Osteoblast (primary cell): ENCODE measurements at regions not wholly inside any gene's neighbourhood (a gene's known extent, or its start where the extent isn't known, plus 50 kb on each side); places are given as distances from the start of the nearest gene placed in this dataset.

Experiments used
- DNase-seq: peaks from one replicate; pipeline ENCODE4 v3.0.0; 2011; ENCODE audit warnings: low spot score, mixed read lengths; ENCODE audit not compliant: insufficient read length; ENCODE audit errors: missing footprints
- H2AFZ ChIP-seq: 2 replicates; pipeline ENCODE4 v1.6.0; 2011; ENCODE audit warnings: mild to moderate bottlenecking, low read length
- H3K27ac ChIP-seq: 2 replicates; pipeline ENCODE4 v1.5.1; 2011; ENCODE audit warnings: mild to moderate bottlenecking, low read depth, low read length, moderate library complexity
- H3K27me3 ChIP-seq: 2 replicates; pipeline ENCODE4 v1.6.0; 2012; ENCODE audit warnings: mild to moderate bottlenecking, control low read depth, inconsistent platforms, low read length, moderate library complexity; ENCODE audit not compliant: insufficient read depth
- H3K36me3 ChIP-seq: 2 replicates; pipeline ENCODE4 v1.5.1; 2011; ENCODE audit warnings: mild to moderate bottlenecking, low read length, control low read depth, moderate library complexity; ENCODE audit not compliant: insufficient read depth
- H3K4me1 ChIP-seq: 2 replicates; pipeline ENCODE4 v1.5.1; 2011; ENCODE audit warnings: mild to moderate bottlenecking, low read length, control low read depth, moderate library complexity; ENCODE audit not compliant: insufficient read depth
- H3K4me2 ChIP-seq: 2 replicates; pipeline ENCODE4 v1.6.0; 2011; ENCODE audit warnings: mild to moderate bottlenecking, low read length; ENCODE audit not compliant: insufficient read depth
- H3K4me3 ChIP-seq: fragments of 200-600 bp; sonication (generic); 3 replicates; pipeline ENCODE4 v1.5.1; 2012; ENCODE audit warnings: mild to moderate bottlenecking, low read length, inconsistent platforms; ENCODE audit not compliant: insufficient read depth
- H3K79me2 ChIP-seq: 2 replicates; pipeline ENCODE4 v1.6.0; 2012; ENCODE audit warnings: mild to moderate bottlenecking, low read length, control low read depth, inconsistent platforms; ENCODE audit not compliant: insufficient read depth
- H3K9me3 ChIP-seq: 2 replicates; pipeline ENCODE4 v1.5.1; 2011; ENCODE audit warnings: low read depth, low read length, control low read depth
- H4K20me1 ChIP-seq: 2 replicates; pipeline ENCODE4 v1.6.0; 2012; ENCODE audit warnings: mild to moderate bottlenecking, low read length, control low read depth; ENCODE audit not compliant: insufficient read depth
- TF ChIP-seq, protein P1 (sequence below): IDR thresholded peaks from 2 replicates; pipeline ENCODE4 v1.5.1; 2011; ENCODE audit warnings: mild to moderate bottlenecking, low read depth, low read length, moderate library complexity; ENCODE audit errors: extremely low read depth

- DNase-seq = no peak
- Histone ChIP-seq H4K20me1 (no peaks in the 10 kb centered on the region), H3K4me2 (no peak overlapping the region), H3K4me1 (peaks cover 6% of the 10 kb centered on the region), H3K79me2 (no peaks in the 10 kb centered on the region), H3K27ac (no peak overlapping the region), H3K27me3 (no peaks in the 10 kb centered on the region), H3K36me3 (no peaks in the 10 kb centered on the region), H2AFZ (no peak overlapping the region), H3K9me3 (no peaks in the 10 kb centered on the region), H3K4me3 (no peak overlapping the region)
- TF ChIP-seq, protein P1, sequence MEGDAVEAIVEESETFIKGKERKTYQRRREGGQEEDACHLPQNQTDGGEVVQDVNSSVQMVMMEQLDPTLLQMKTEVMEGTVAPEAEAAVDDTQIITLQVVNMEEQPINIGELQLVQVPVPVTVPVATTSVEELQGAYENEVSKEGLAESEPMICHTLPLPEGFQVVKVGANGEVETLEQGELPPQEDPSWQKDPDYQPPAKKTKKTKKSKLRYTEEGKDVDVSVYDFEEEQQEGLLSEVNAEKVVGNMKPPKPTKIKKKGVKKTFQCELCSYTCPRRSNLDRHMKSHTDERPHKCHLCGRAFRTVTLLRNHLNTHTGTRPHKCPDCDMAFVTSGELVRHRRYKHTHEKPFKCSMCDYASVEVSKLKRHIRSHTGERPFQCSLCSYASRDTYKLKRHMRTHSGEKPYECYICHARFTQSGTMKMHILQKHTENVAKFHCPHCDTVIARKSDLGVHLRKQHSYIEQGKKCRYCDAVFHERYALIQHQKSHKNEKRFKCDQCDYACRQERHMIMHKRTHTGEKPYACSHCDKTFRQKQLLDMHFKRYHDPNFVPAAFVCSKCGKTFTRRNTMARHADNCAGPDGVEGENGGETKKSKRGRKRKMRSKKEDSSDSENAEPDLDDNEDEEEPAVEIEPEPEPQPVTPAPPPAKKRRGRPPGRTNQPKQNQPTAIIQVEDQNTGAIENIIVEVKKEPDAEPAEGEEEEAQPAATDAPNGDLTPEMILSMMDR = no peak
Observed at GRCh38 chr16:66196770-66197169, 169.7 kb upstream of the CDH5 start.

GRCh38 chr16:66194866-66195265 is 171.6 kb upstream of the CDH5 start:
- no peaks in the 10 kb centered on the region for H3K79me2 ChIP-seq
- H3K9me3 ChIP-seq = no peaks in the 10 kb centered on the region
- DNase-seq = no peak
- TF ChIP-seq, protein P1 = no peak
- H4K20me1 ChIP-seq = no peaks in the 10 kb centered on the region
- no peak overlapping the region for H2AFZ ChIP-seq
- peaks cover 14% of the 10 kb centered on the region for H3K4me1 ChIP-seq
- no peak overlapping the region for H3K27ac ChIP-seq
- no peaks in the 10 kb centered on the region for H3K27me3 ChIP-seq
- no peak overlapping the region for H3K4me2 ChIP-seq
- no peaks in the 10 kb centered on the region for H3K36me3 ChIP-seq
- H3K4me3 ChIP-seq = no peak overlapping the region

DNA sequence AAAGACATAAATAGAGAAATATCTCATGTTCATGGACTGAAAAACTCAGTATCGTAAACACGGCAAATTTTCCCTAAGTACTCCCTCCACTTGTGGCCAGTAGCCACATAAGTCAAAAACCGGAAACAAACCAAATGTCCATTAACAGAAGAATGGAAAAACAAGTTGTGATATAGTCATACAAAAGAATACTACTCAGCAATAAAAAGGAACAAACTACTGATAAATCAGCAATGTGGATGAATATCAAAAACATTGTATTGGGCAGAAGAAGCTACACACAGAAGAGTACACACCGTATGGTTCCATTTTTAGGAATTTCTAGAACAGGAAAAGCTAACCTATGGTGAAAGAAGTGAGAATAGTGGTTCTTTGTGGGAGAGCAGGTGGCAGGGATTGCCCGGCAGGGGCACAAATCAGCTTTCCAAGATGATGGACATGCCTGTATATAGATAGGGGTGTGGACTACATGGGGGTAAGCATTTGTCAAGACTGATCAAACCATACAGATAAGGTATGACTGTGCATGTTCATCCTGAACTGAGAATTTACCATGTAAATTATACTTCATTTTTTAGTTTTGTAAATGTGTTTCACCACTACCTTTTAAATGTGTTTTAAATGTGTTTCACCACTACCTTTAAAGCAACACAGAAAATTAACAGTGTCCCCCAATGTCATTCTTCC is 172.8 kb upstream of the CDH5 start:
- Histone ChIP-seq H3K4me3 (no peak overlapping the region), H3K27ac (no peak overlapping the region), H3K9me3 (no peaks in the 10 kb centered on the region), H2AFZ (no peak overlapping the region), H3K4me2 (no peak overlapping the region), H3K79me2 (no peaks in the 10 kb centered on the region), H3K36me3 (no peaks in the 10 kb centered on the region), H3K4me1 (peaks cover 22% of the 10 kb centered on the region), H4K20me1 (no peaks in the 10 kb centered on the region), H3K27me3 (no peaks in the 10 kb centered on the region)
- TF ChIP-seq, protein P1 = no peak
- no peak for DNase-seq

DNA sequence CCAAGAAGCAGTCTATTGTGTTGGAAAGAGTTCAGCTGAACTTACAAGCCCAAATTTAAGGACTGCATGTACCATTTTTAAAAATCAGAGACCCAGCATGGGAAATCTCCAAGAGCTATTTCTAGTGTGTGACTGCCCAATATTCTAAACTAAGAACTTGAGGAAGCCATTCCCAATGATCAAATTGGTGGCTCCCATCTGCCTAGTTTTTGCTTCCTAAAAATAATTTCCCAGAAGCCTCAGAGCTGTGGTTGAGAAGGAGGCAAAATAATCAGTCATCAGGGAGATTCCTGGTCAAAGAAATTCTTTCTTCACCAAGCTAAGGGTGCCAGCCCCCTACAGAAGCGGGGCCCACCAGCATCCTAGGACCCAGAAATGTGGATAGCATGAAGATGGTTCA is 176.1 kb upstream of the CDH5 start:
- peaks cover 26% of the 10 kb centered on the region for H3K4me1 ChIP-seq
- H3K9me3 ChIP-seq = no peaks in the 10 kb centered on the region
- no peaks in the 10 kb centered on the region for H3K27me3 ChIP-seq
- no peaks in the 10 kb centered on the region for H3K36me3 ChIP-seq
- TF ChIP-seq, protein P1 = no peak
- H3K27ac ChIP-seq = peak overlapping the region; percentile 45
- H3K79me2 ChIP-seq = no peaks in the 10 kb centered on the region
- peak overlapping the region; percentile 72 for H3K4me2 ChIP-seq
- H4K20me1 ChIP-seq = no peaks in the 10 kb centered on the region
- no peak overlapping the region for H2AFZ ChIP-seq
- no peak overlapping the region for H3K4me3 ChIP-seq
- no peak for DNase-seq
